Loucy (cell line): ENCODE measurements at regions not wholly inside any gene's neighbourhood (a gene's known extent, or its start where the extent isn't known, plus 50 kb on each side); places are given as distances from the start of the nearest gene placed in this dataset.

Experiments
- EZH2phosphoT487 ChIP-seq: fragments of 200-600 bp; IDR thresholded peaks from 2 replicates; pipeline ENCODE4 v1.6.1; 2018; ENCODE audit warnings: antibody characterized with exemption, mild to moderate bottlenecking, moderate library complexity, borderline replicate concordance
- TF ChIP-seq, protein P1 (sequence below): fragments of 200-600 bp; sonication (generic); conservative IDR thresholded peaks from 2 replicates; pipeline ENCODE4 v1.5.1; 2014; ENCODE audit warnings: mild to moderate bottlenecking, antibody characterized with exemption, low read length

DNA sequence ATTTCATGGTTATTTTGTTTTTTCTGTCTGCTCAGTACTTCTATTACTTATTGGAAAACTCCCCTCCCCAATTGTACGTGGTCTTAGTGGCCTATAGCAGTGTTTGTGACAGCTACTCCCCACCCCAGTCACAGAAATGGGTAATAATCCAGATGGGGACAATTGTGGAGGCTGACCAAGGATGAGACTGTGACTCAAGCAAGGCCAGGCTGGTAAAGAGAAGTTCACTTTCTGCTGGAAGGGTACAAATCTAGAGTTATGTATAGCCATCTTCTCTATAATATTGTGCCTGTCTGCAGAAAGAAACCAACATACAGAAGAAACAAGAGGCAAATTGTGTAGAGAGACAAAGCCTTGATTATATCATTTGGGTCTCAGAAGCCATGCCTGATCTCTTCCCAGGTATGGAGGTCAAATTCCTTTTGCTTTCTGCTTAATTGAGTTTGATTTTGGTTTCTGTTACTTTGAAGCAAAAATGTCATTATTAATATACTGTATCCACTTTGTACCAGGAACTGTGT lies 270.4 kb downstream of the HLX start:
- TF ChIP-seq, protein P1, sequence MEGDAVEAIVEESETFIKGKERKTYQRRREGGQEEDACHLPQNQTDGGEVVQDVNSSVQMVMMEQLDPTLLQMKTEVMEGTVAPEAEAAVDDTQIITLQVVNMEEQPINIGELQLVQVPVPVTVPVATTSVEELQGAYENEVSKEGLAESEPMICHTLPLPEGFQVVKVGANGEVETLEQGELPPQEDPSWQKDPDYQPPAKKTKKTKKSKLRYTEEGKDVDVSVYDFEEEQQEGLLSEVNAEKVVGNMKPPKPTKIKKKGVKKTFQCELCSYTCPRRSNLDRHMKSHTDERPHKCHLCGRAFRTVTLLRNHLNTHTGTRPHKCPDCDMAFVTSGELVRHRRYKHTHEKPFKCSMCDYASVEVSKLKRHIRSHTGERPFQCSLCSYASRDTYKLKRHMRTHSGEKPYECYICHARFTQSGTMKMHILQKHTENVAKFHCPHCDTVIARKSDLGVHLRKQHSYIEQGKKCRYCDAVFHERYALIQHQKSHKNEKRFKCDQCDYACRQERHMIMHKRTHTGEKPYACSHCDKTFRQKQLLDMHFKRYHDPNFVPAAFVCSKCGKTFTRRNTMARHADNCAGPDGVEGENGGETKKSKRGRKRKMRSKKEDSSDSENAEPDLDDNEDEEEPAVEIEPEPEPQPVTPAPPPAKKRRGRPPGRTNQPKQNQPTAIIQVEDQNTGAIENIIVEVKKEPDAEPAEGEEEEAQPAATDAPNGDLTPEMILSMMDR: no peak
- no peak for TF ChIP-seq EZH2phosphoT487
